H1 (cell line): ENCODE measurements at regions not wholly inside any gene's neighbourhood (a gene's known extent, or its start where the extent isn't known, plus 50 kb on each side); places are given as distances from the start of the nearest gene placed in this dataset.

Experiments used
- CTCF ChIA-PET: fragments of 300-600 bp; sonication (Branson Sonifier 250); formaldehyde crosslinking; loops from one replicate; lab custom pipeline; 2021; ENCODE audit not compliant: partially characterized antibody; lab: Charles Lee
- POLR2A ChIA-PET: fragments of 300-600 bp; sonication (Branson Sonifier 250); formaldehyde crosslinking; loops from one replicate; lab custom pipeline; 2021; ENCODE audit warnings: inconsistent platforms; ENCODE audit not compliant: partially characterized antibody; lab: Charles Lee
- DNase-seq, 2 experiments: peaks; one replicate each; pipeline versions ENCODE4 v3.0.0 to v3.0.0-alpha.2; 2010 to 2022; ENCODE audit warnings: low spot score in 2 of 2, low read depth in 1 of 2, mixed read lengths in 1 of 2
- FAIRE-seq: peaks from 2 replicates; lab custom pipeline; 2011; peaks lifted over from hg19 to GRCh38; lab: Jason Lieb, UNC
- H2AFZ ChIP-seq: 2 replicates; pipeline ENCODE4 v1.8.1; 2012; ENCODE audit warnings: low read length, inconsistent platforms
- H2AK5ac ChIP-seq: 2 replicates; pipeline ENCODE4 v1.6.1; 2013; ENCODE audit warnings: low read depth, low read length
- H2BK120ac ChIP-seq: replicated peaks from 2 replicates; pipeline ENCODE3; 2013; ENCODE audit warnings: low read depth, low read length, inconsistent platforms
- H2BK12ac ChIP-seq: 2 replicates; pipeline ENCODE4 v1.6.1; 2013; ENCODE audit warnings: low read depth, low read length
- H2BK15ac ChIP-seq: 2 replicates; pipeline ENCODE4 v1.6.1; 2013; ENCODE audit warnings: low read length
- H2BK20ac ChIP-seq: 2 replicates; pipeline ENCODE4 v1.6.1; 2013; ENCODE audit warnings: low read length
- H2BK5ac ChIP-seq: 2 replicates; pipeline ENCODE4 v1.6.1; 2013; ENCODE audit warnings: low read depth, low read length
- H3K14ac ChIP-seq: 2 replicates; pipeline ENCODE4 v1.6.1; 2013; ENCODE audit warnings: inconsistent platforms; ENCODE audit not compliant: insufficient read length
- H3K18ac ChIP-seq: 2 replicates; pipeline ENCODE4 v1.6.1; 2013; ENCODE audit warnings: low read length; ENCODE audit errors: extremely low read depth
- H3K23ac ChIP-seq: 2 replicates; pipeline ENCODE4 v1.6.1; 2013; ENCODE audit warnings: inconsistent platforms; ENCODE audit not compliant: insufficient read length
- H3K23me2 ChIP-seq: 2 replicates; pipeline ENCODE4 v1.6.1; 2013; ENCODE audit warnings: low read depth, low read length
- H3K27ac ChIP-seq: 2 replicates; pipeline ENCODE4 v1.6.1; 2011; ENCODE audit warnings: low read depth, low read length, inconsistent platforms
- H3K27me3 ChIP-seq, 4 experiments: replicated peaks in 1 of 4; 1 replicate in 1 of 4; 2 replicates in 3 of 4; pipeline versions ENCODE4 v1.6.1 to v1.8.1; 2011 to 2013; ENCODE audit warnings: low read length in 3 of 4, mild to moderate bottlenecking in 3 of 4, inconsistent platforms in 2 of 4, mixed read lengths in 2 of 4, moderate library complexity in 1 of 4; ENCODE audit not compliant: control insufficient read depth in 3 of 4, insufficient read depth in 3 of 4; ENCODE audit errors: extremely low read depth in 1 of 4
- H3K36me3 ChIP-seq, 4 experiments: 2 replicates each; pipeline versions ENCODE4 v1.6.1 to v1.8.1; 2011 to 2013; ENCODE audit warnings: mild to moderate bottlenecking in 4 of 4, low read length in 3 of 4, moderate library complexity in 2 of 4, control low read depth in 1 of 4, inconsistent platforms in 1 of 4; ENCODE audit not compliant: insufficient read depth in 4 of 4, control insufficient read depth in 2 of 4
- H3K4ac ChIP-seq: replicated peaks from 2 replicates; pipeline ENCODE3; 2013; ENCODE audit warnings: low read length, low read depth, mixed read lengths, inconsistent platforms; ENCODE audit not compliant: insufficient read length
- H3K4me1 ChIP-seq, 4 experiments: replicated peaks in 1 of 4; 1 replicate in 1 of 4; 2 replicates in 3 of 4; pipeline versions ENCODE4 v1.6.1 to v1.8.1; 2011 to 2013; ENCODE audit warnings: low read length in 3 of 4, inconsistent platforms in 2 of 4, mixed read lengths in 1 of 4; ENCODE audit not compliant: insufficient read depth in 4 of 4, control insufficient read depth in 3 of 4
- H3K4me2 ChIP-seq, 2 experiments: 2 replicates each; pipeline versions ENCODE4 v1.6.1 to v1.8.1; 2011 to 2013; ENCODE audit warnings: low read depth in 2 of 2, low read length in 2 of 2, control low read depth in 1 of 2, inconsistent platforms in 1 of 2, mild to moderate bottlenecking in 1 of 2; ENCODE audit not compliant: insufficient read depth in 1 of 2
- H3K4me3 ChIP-seq, 4 experiments: fragments of 200-600, 300-600 bp in 1 of 4; sonication (generic), shearing (Covaris generic), sonication (Bioruptor Twin) in 1 of 4; 2 replicates each; pipeline versions ENCODE4 v1.5.1 to v1.8.1; 2011 to 2016; ENCODE audit warnings: low read length in 4 of 4, low read depth in 3 of 4, control low read depth in 2 of 4, inconsistent platforms in 2 of 4, mild to moderate bottlenecking in 2 of 4, mixed read lengths in 1 of 4, moderate library complexity in 1 of 4; ENCODE audit not compliant: insufficient read depth in 2 of 4; ENCODE audit errors: extremely low read depth in 1 of 4
- H3K56ac ChIP-seq: replicated peaks from 2 replicates; pipeline ENCODE3; 2013; ENCODE audit warnings: low read depth, mild to moderate bottlenecking, mixed read lengths, low read length, inconsistent platforms; ENCODE audit not compliant: insufficient read length
- H3K79me1 ChIP-seq: 2 replicates; pipeline ENCODE4 v1.6.1; 2013; ENCODE audit warnings: low read depth, low read length, control low read depth
- H3K79me2 ChIP-seq, 2 experiments: 2 replicates each; pipeline versions ENCODE4 v1.6.1 to v1.8.1; 2012 to 2013; ENCODE audit warnings: low read length in 2 of 2, mild to moderate bottlenecking in 2 of 2, inconsistent platforms in 1 of 2; ENCODE audit not compliant: insufficient read depth in 2 of 2, control insufficient read depth in 1 of 2
- H3K9ac ChIP-seq, 4 experiments: replicated peaks in 1 of 4; 1 replicate in 1 of 4; 2 replicates in 3 of 4; pipeline versions ENCODE4 v1.6.1 to v1.8.1; 2011 to 2013; ENCODE audit warnings: low read depth in 3 of 4, low read length in 3 of 4, control low read depth in 2 of 4, mild to moderate bottlenecking in 2 of 4, moderate library complexity in 2 of 4, inconsistent platforms in 1 of 4; ENCODE audit errors: extremely low read depth in 1 of 4
- H3K9me3 ChIP-seq, 2 experiments: 2 replicates each; pipeline versions ENCODE4 v1.6.1 to v1.8.1; 2012 to 2013; ENCODE audit warnings: mild to moderate bottlenecking in 2 of 2, moderate library complexity in 2 of 2, control low read depth in 1 of 2, inconsistent platforms in 1 of 2, low read depth in 1 of 2, low read length in 1 of 2, mixed read lengths in 1 of 2; ENCODE audit not compliant: insufficient read depth in 2 of 2
- H4K20me1 ChIP-seq, 2 experiments: replicated peaks in 1 of 2; 2 replicates each; pipeline versions ENCODE3 to v1.8.1; 2011 to 2013; ENCODE audit warnings: inconsistent platforms in 2 of 2, low read length in 2 of 2, mild to moderate bottlenecking in 1 of 2; ENCODE audit not compliant: insufficient read depth in 2 of 2, control insufficient read depth in 1 of 2
- H4K5ac ChIP-seq: 2 replicates; pipeline ENCODE4 v1.6.1; 2013; ENCODE audit warnings: low read length, low read depth, mixed read lengths, inconsistent platforms; ENCODE audit not compliant: insufficient read length
- H4K8ac ChIP-seq: 2 replicates; pipeline ENCODE4 v1.8.0; 2013; ENCODE audit warnings: mild to moderate bottlenecking, moderate library complexity, low read length, inconsistent platforms; ENCODE audit not compliant: insufficient read depth; ENCODE audit errors: extremely low read depth
- H4K91ac ChIP-seq: replicated peaks from 2 replicates; pipeline ENCODE3; 2013; ENCODE audit warnings: low read length, mixed read lengths, inconsistent platforms; ENCODE audit not compliant: insufficient read length
- ASH2L ChIP-seq: fragments of 200-600, 300-600 bp; sonication (generic); IDR thresholded peaks from one replicate; pipeline ENCODE4 v1.7.1; 2017; ENCODE audit warnings: low read length
- CHD2 ChIP-seq: IDR thresholded peaks from 2 replicates; pipeline ENCODE4 v1.6.1; 2012; ENCODE audit warnings: low read length, improper control_type of control experiment
- EGR1 ChIP-seq: IDR thresholded peaks from 2 replicates; pipeline ENCODE4 v1.6.1; 2011; ENCODE audit warnings: low read depth, low read length, borderline replicate concordance
- HDAC6 ChIP-seq: IDR thresholded peaks from one replicate; pipeline ENCODE4 v1.7.1; 2012; ENCODE audit warnings: low read depth, mild to moderate bottlenecking, inconsistent platforms, low read length, moderate library complexity
- JUND ChIP-seq: IDR thresholded peaks from 2 replicates; pipeline ENCODE4 v1.6.1; 2011; ENCODE audit warnings: mild to moderate bottlenecking, improper control_type of control experiment, low read length
- KDM4A ChIP-seq: IDR thresholded peaks from one replicate; pipeline ENCODE4 v1.7.1; 2012; ENCODE audit warnings: low read depth, mild to moderate bottlenecking, moderate library complexity, low read length, inconsistent platforms; ENCODE audit not compliant: severe bottlenecking
- NRF1 ChIP-seq: IDR thresholded peaks from 2 replicates; pipeline ENCODE4 v1.6.1; 2011; ENCODE audit warnings: mild to moderate bottlenecking, low read depth, low read length, improper control_type of control experiment
- PHF8 ChIP-seq: fragments of 200-600 bp; sonication (generic); conservative IDR thresholded peaks from 2 replicates; pipeline ENCODE4 v1.7.1; 2012; ENCODE audit warnings: low read depth, mild to moderate bottlenecking, inconsistent platforms, low read length, moderate library complexity
- POU5F1 ChIP-seq: IDR thresholded peaks from 2 replicates; pipeline ENCODE4 v1.6.1; 2011; ENCODE audit warnings: low read depth, mild to moderate bottlenecking, low read length, moderate library complexity
- RAD21 ChIP-seq, 2 experiments: IDR thresholded peaks in 1 of 2; conservative IDR thresholded peaks in 1 of 2; 2 replicates each; pipeline ENCODE4 v1.6.1; 2011; ENCODE audit warnings: low read depth in 2 of 2, low read length in 2 of 2, improper control_type of control experiment in 1 of 2, inconsistent platforms in 1 of 2, mild to moderate bottlenecking in 1 of 2, moderate library complexity in 1 of 2
- SP2 ChIP-seq: IDR thresholded peaks from 2 replicates; pipeline ENCODE4 v1.6.1; 2012; ENCODE audit warnings: mild to moderate bottlenecking, low read length, inconsistent platforms
- SRF ChIP-seq: IDR thresholded peaks from 2 replicates; pipeline ENCODE4 v1.6.1; 2011; ENCODE audit warnings: mild to moderate bottlenecking, low read depth, low read length, moderate library complexity
- TAF1 ChIP-seq: IDR thresholded peaks from 2 replicates; pipeline ENCODE4 v1.6.1; 2011; ENCODE audit warnings: mild to moderate bottlenecking, low read depth, low read length
- ZNF274 ChIP-seq: IDR thresholded peaks from 2 replicates; pipeline ENCODE4 v1.7.0; 2012; ENCODE audit warnings: low read length, borderline replicate concordance; ENCODE audit errors: extremely low read depth
- WGBS, 2 experiments: shearing (Covaris generic) in 1 of 2; methylation state at CpG; one replicate each; pipeline versions ENCODE4 v1.1.6 to v1.1.7; 2013 to 2015; ENCODE audit warnings: low lambda C conversion rate in 2 of 2, mixed read lengths in 2 of 2, inconsistent platforms in 1 of 2, low coverage in 1 of 2, missing lambda C conversion rate in 1 of 2; ENCODE audit not compliant: insufficient replicate concordance in 2 of 2, insufficient coverage in 1 of 2, insufficient read length in 1 of 2; ENCODE audit errors: extremely low coverage in 1 of 2, missing lambda C conversion rate in 1 of 2; 5-methylcytosine and 5-hydroxymethylcytosine counted together

DNA sequence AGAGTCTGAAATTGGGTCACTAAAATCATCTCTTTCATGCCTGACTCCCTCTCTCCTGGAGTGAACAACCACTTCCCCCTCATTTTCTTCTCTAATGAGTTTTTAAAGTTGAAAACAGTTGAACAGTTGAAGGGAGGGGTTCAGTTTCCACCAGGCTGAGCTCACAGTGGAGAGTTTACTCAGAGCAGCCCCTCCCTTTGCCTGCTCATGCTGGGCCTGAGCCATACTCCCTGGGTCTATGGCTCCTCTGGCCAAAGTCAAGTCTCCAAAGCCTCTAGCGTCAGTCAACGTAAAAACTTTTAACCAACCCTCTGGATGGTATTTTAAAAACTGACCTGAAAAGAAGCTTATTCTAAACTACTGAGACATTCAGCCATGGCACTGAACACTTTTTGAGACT is 100.8 kb upstream of the RNPC3 start:
- H3K79me1 ChIP-seq = no peaks in the 10 kb centered on the region
- no peak overlapping the region for H4K8ac ChIP-seq
- POLR2A ChIA-PET = no interaction called here
- H3K23me2 ChIP-seq = no peaks in the 10 kb centered on the region
- FAIRE-seq (no peak), DNase-seq (no peak)
- H2BK5ac ChIP-seq = no peak overlapping the region
- WGBS, 2 experiments = 92% methylated on average over 2 of the region's 2 CpGs; no CpG with 5 or more reads in 1 of the 2 experiments
- no peaks in the 10 kb centered on the region for H3K4me1 ChIP-seq
- no peak overlapping the region for H3K14ac ChIP-seq
- H3K79me2 ChIP-seq = no peaks in the 10 kb centered on the region
- no peaks in the 10 kb centered on the region for H3K36me3 ChIP-seq
- H2BK20ac ChIP-seq = no peak overlapping the region
- H4K20me1 ChIP-seq = no peaks in the 10 kb centered on the region
- H3K4me3 ChIP-seq = no peak overlapping the region
- H3K9ac ChIP-seq = no peak overlapping the region
- no peak overlapping the region for H3K56ac ChIP-seq
- CTCF ChIA-PET = no interaction called here
- H3K18ac ChIP-seq = no peak overlapping the region
- H2AFZ ChIP-seq = no peak overlapping the region
- no peak overlapping the region for H4K91ac ChIP-seq
- H3K9me3 ChIP-seq = no peaks in the 10 kb centered on the region
- H3K4me2 ChIP-seq = no peak overlapping the region
- no peak overlapping the region for H2BK15ac ChIP-seq
- H4K5ac ChIP-seq = no peak overlapping the region
- no peak overlapping the region for H2BK120ac ChIP-seq
- no peak overlapping the region for H2BK12ac ChIP-seq
- no peak overlapping the region for H2AK5ac ChIP-seq
- no peaks in the 10 kb centered on the region for H3K27me3 ChIP-seq
- H3K4ac ChIP-seq = no peak overlapping the region
- no peak overlapping the region for H3K27ac ChIP-seq
- H3K23ac ChIP-seq = no peak overlapping the region
- TF ChIP-seq JUND = no peak
- no peak for TF ChIP-seq PHF8
- TF ChIP-seq POU5F1 = no peak
- no peak for TF ChIP-seq EGR1
- no peak for TF ChIP-seq ZNF274
- TF ChIP-seq ASH2L = no peak
- TF ChIP-seq SRF = no peak
- no peak for TF ChIP-seq CHD2
- no peak for TF ChIP-seq TAF1
- TF ChIP-seq RAD21 (IDR thresholded peaks at IDR 0.05 in 1 of 2, conservative IDR thresholded peaks at IDR 0.05 in 1 of 2; ENCODE audit: low read depth in 2 of 2, low read length in 2 of 2) = no peak
- no peak for TF ChIP-seq NRF1
- TF ChIP-seq SP2 = no peak
- no peak for TF ChIP-seq KDM4A
- TF ChIP-seq HDAC6 = no peak
